HK-2 (cell line): ENCODE measurements at regions not wholly inside any gene's neighbourhood (a gene's known extent, or its start where the extent isn't known, plus 50 kb on each side); places are given as distances from the start of the nearest gene placed in this dataset.

Source experiments
- DNase-seq: peaks from one replicate; pipeline ENCODE4 v3.0.0-alpha.2; 2018; ENCODE audit not compliant: unreplicated experiment

GRCh38 chr16:54438469-54438868, 151.9 kb upstream of the IRX3 start:
- DNase-seq: no peak

GRCh38 chr16:54437921-54438320, 151.3 kb upstream of the IRX3 start:
- no peak for DNase-seq

- no peak for DNase-seq
Measured at GRCh38 chr16:54437401-54437800, 150.8 kb upstream of the IRX3 start.

DNA sequence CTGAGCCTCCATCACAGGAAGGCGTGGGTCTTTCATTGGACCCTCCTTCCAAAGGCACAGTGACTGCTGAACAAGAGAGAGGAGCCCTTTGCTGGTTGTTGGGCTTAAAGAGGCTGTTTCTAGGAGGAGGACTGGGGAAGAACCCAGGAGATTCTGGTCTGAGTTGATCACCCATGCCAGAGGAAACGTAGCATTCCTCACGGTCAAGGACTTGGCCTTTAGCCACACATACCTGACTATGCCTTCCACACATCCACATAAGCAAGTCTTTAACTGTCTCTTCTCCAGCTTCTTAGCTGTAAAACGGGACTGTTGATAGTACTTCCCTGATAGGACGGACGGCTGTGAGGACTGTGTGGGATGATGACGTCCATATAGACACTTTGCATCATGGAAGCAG, 149.8 kb upstream of the IRX3 start:
- DNase-seq: peak; percentile 11

- DNase-seq: no peak
Measured at GRCh38 chr16:54434859-54435258, 148.3 kb upstream of the IRX3 start.

GRCh38 chr16:54432897-54433229, 146.3 kb upstream of the IRX3 start:
- no peak for DNase-seq

- DNase-seq: no peak
Measured at GRCh38 chr16:54431997-54432896, 145.7 kb upstream of the IRX3 start.

DNA sequence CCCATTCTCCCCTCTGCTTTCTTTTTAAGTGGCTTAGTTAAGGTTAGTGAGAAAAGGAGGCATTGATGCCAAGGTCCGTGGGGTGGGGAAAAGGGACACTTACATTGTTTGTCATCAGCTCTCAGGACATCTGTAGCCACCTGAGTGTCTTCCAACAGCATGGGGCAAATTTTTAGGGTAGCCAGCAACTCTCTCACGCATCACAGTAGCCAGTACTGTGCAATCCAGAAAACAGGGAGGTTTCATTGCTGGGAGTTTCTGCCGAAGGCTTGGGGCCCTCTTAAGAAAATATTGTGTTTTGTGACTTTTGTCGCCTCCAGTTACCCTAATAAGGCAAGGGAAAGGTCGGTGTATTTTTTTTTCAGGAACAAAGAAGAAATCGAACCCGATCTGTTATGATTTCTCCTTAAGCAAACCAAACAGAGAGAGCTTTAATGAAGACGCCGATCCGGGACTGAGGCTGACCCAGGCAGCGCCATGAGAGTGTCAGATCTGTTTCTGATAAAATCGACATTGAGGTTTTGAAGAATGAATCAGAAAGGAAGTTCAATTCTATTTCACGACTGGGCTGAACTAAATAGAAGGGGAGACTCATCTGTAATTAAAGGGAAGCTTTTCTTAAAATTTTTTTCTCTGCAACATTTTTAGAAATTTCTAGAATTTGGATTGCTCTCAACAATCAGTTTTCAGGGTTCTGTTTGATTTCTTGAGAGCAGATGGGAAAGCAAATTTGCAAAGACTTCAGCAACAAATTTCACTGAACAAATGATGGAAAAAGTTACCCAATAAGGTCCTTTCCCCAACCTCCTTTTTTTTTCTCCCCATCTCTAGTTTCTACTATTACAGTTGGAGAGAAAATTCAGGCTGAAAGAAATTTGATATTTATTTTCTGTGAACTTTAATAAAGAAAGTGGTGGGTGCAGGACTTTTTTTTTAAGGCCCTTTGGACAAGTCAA, 144.7 kb upstream of the IRX3 start:
- no peak for DNase-seq

DNA sequence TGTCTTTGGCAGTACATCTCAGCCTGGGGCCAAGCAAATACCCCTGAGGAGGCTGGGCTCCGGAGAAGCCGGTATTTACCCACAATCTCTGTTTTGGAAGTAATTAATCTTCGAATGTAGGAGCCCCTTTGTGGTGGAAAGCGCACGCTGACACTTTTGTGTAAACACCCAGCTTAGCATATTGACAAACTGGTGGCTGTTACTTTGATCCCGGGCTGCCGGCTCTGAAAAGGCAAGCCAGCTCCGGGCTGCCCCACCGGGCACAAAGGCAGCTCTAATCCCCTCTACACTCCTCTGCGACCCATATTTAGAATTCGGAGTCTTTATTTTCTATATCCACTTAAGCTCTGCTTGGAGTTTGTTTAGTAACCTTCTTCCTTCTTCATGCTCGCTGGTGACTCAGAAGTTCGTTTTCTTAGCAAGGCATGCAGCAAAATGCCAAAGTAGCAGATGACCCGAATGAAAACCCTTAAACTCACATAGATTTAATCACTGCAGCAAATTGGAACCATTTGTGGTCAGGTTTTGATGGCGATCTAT, 144.0 kb upstream of the IRX3 start:
- DNase-seq: no peak

- DNase-seq: no peak
Measured at GRCh38 chr16:54429029-54429428, 142.4 kb upstream of the IRX3 start.

- DNase-seq: no peak
Measured at GRCh38 chr16:54426553-54426849, 139.9 kb upstream of the IRX3 start.

DNA sequence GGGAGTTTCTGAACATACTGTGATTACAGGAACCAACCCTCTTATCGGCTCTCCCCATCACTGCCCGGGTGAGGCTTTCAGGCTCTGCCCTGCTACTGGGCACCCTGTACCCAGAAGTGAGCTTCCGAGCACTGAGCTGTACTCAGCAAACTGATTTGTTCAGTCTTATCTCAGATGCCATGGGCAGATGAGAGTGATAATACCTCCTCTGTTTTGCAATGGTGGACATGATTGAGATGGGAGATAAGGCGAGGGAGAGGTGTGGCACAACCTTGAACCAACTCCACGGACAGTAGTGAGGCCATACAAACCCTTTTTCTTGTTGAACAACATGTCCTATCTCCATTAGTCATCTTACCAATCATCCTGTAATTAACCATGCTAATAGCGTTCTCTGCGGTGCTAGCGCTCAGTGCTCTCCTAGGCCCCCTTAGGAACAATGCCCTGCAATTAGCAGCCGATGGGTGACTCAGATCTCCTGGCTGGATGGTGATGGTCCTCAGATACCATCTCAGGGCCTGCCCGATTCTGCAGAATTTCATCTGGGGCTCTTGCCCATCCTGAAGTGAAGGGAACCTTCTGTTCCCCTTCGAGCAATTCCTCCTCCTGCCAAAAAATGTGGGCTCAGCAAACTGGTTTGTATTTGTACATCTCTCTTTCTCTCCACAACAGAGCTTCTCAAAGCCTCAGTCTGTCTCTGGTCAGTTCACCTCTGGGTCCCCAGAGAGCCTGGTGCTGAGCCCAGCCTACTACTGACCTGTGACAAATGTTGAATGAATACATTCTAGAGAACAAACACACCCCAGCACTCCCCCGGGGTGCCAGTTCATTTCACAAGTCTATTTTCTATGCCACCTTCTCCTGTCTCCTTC, 139.3 kb upstream of the IRX3 start:
- DNase-seq: no peak

DNA sequence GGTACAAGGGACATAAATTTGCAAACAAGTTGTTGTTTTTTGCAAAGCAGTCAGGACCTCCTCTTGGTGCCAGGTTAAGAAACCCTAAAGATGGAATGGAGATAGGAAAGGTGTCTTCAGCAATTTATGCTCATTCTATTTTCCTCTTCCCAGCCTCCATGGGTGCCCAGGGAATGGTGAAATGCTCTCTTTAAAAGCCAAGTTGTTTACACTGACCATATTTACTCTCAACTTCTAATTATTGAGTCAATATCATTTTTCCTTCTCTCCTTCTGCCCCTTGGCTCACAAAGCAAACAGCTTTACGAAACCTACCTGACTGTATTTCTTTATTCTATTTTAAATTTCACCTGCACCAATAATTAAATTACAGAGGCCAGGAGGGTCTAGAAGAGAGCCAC, 138.5 kb upstream of the IRX3 start:
- no peak for DNase-seq

GRCh38 chr16:54424043-54424451, 137.5 kb upstream of the IRX3 start:
- no peak for DNase-seq

DNA sequence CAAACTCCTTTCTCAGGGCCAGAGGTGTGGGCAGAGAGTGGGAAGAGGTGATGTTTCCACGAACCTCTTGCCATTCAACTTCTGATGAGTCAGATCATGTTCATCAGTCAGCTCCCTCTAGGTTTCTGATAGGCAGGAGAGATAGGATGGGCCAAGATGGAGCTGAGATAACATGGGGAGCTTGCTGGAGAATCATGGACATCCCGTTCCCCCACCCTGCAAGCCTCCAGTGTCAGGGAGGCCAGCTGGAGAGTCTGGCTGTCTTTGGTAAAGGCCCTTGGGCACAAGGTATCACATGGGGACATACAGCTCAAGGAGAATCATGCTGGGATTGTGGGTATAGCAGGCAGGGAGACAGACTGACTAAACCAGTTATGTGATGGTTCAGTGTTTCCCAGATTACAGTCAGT, 136.0 kb upstream of the IRX3 start:
- DNase-seq: no peak

- no peak for DNase-seq
Measured at GRCh38 chr16:54422159-54422558, 135.6 kb upstream of the IRX3 start.

- DNase-seq: no peak
Measured at GRCh38 chr16:54421220-54421619, 134.6 kb upstream of the IRX3 start.

DNA sequence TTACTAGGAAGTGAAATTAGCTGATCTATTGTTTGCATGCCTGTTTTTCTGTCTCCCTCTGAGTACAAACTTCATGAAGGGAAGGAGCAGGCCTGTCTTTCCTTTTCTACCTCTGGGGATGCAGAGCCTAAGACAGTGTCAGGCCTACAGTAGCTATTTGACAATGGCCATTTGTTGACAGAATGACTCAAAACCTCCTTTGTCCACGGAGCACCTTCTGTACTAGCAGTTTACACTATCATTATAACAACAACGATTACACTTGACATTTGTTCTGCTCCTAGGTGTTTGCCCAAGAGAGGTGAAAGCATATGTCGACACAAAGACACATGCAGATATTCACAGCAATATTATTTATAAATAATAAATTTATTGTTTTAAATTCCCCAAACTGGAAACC, 132.3 kb upstream of the IRX3 start:
- DNase-seq: no peak

GRCh38 chr16:54417384-54417783, 130.8 kb upstream of the IRX3 start:
- DNase-seq: no peak

- DNase-seq: no peak
Measured at GRCh38 chr16:54414671-54415070, 128.1 kb upstream of the IRX3 start.

- DNase-seq: no peak
Measured at GRCh38 chr16:54412777-54413455, 126.3 kb upstream of the IRX3 start.
